SKM-1 (cell line): ENCODE measurements at regions not wholly inside any gene's neighbourhood (a gene's known extent, or its start where the extent isn't known, plus 50 kb on each side); places are given as distances from the start of the nearest gene placed in this dataset.
"Not testable (repeated sequence)": the region's sequence is repeated elsewhere in the genome, so short reads cannot be mapped to it uniquely, and the experiment has no call there.

Experiments used
- DNase-seq: peaks from one replicate; lab custom pipeline; 2025; ENCODE audit not compliant: unreplicated experiment; lab: John Stamatoyannopoulos, UW

DNA sequence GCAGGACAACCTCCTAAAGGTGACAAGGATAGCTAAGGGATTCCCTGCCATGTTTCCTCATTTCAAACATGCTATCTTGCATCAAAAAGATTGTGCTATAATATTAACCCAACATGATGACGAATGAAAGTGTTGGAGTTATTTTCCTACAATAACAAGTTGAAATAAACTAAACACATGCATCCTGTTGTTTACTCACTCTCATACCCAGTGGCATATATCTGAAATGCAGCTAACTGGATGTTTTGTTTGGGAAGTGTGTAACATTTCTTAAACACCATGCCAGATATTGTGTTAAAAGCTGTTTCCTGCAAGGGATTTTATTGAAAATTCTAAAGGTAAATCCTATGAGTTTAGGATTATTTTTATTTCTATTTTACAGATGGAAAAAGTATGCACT lies 139.6 kb downstream of the TFPI2 start:
- no peak for DNase-seq

DNA sequence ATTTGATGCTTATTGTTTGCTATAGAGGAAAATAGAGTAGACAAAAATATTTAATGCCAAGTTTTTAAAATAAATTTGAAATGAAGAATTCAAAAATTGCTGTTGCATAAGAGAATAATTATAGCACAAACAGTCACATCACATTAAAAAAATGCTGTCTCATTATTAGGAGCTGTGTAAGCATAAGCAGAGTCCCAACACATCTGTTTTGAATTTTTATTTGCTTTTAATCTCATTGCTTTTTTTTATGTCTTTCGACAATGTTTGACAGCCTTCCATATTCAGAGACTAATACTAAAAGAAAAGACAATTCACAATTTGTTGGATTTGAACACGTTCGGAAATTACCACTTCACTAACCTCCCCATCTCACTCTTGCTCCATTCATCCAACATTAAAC lies 143.5 kb downstream of the TFPI2 start:
- no peak for DNase-seq

DNA sequence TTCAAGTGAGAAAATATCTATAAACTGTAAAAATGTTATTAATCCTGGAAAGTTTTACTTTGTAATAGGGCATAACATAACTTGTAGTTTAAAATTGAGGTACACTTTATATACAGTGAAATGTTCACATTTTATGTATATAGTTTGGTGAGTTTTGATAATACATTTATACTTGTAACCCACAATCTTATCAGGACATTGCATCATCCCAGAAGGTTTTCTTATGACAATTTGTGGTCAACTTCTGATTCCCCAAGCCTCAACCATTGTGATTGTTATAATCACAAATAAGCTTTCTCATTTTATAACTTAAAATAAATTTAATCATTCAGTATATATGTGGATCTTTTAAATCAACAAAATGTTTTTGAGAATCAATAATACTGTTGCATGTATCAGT lies 151.1 kb downstream of the TFPI2 start:
- no peak for DNase-seq

DNA sequence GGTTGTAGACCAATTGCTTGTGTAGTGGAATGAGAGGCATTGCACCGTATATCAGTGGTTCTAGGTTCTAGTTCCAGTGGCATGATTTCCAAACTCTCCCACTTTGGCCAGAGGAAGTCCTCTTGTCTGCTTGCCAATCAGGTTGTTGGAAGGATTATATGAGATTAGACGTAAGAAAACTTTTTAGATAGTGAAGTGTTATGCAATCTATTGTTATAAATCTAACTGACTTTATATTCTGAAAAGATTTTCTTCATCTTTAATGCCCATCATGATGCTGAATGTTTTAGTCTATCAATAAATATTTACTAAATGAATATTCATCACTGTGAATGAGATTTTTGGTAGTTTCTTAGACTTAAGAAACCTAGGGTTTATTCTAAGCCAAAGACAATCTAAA lies 152.6 kb downstream of the TFPI2 start:
- no peak for DNase-seq

DNA sequence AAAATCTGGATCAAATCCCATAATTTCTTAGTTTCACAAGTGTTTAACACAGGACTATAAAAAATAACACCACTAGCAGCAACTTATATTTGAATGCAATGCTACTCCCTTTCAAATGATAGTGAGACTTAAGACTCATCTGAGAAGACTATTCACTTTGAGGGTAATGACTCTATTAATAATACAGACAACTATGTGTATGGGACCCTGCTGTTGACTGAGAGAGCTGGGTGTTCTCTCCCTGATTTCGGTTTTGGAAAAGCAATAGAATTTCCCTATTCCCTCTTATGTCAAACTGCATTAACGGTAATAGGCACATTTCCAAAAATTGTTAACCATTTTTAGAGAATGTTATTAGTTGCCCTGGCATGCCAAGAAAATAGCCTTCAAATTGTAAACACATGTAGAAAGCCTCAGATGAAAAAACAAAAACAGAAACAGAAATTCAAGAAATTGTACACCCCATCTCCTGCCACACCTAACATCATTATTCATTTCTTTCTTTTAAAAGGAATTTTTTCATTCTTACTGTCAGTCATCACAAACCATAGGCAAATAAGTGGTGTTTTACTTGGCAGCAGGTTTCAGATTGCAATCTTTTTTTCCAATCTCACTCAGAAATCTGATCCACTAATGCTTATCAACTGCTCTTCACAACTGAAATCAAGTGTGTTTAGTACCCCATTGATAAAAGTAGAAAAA lies 153.7 kb downstream of the TFPI2 start:
- no peak for DNase-seq

DNA sequence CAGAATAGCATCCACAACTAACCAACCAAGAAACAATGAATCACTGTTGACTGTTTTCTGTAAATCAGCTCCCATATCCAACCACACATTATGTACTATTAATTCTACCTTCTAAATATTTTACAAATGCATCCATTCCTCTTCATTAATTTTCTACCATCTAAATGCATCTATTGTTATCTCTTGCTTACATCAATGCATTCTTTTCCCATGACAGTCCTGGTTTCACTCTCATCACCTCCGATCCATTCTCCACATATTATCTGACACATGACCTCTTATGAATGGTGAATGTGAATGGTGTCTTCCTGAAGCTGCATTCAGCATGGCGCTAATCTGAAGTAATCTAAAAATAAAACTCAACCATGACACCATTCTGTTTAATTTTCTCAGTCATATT lies 153.8 kb upstream of the CALCR start:
- DNase-seq: no peak

DNA sequence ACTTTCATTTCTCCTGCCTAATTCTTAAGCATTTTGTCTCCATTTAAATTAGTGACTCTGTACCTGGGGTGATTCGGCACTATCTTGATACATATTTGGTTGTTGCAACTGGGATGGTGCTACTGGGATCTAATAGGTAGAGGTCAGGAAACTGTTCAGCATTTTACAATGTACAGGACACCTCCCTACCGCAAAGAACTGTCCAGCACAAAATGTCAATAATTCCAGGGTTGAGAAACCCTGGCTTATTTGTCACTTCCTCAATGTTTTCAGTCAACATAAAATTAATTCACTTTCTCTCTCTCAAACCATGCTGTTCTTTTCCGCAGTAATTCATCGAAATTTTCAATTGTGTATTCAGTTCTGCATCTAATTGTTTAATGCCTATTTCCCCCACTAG lies 151.4 kb upstream of the CALCR start:
- no peak for DNase-seq

DNA sequence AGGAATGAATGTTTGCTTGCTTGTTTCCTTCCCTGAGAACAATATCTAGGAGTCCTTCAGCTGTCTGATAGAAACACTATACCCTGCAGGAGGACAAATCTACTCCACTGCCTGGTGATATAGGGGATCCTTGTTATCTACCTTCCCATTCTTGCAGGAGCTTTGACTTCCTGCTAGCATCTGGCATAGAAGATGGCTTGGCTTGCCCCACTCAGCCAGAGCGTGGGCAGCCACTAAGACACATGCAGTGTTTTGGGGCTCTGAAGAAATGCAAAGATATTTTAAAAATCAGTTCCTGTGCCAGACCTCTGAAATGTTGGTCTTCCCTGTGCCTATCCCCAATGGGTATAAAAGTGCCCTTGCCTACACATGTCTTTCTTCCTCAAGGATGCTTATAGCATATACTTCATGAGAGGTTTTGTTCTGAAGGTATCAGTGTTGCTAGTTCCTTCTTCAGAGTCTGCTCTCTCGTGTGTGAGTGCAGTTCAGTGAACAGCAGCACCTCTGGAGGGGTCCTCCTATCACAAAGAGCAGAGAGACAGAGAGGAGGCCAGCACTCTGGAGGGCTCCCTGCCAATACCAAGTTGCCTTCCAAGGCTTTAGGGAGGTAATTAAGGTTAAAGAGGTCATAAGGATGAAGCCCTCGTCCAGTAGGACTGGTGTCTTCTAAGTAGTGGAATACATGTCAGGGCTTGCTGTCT lies 149.1 kb upstream of the CALCR start:
- DNase-seq: no peak

DNA sequence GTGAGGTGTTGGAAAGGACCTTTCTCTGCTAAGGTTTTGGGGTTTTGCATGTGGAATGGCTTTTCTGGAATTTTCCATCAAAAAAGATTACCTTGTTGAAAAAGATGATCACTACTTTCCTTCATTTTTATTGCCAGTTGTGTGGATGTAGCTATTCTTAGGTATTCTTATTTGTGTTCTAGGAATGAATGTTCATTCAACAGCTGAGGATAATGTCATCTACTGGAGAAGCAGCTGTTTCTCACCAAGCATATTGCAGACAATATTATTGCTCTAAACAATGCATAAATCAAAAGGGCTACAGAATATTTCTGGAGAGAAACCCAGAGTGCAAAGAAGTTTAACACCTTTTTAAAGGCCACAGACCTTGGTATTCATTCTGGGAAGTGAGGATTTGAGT lies 145.6 kb upstream of the CALCR start:
- no peak for DNase-seq

DNA sequence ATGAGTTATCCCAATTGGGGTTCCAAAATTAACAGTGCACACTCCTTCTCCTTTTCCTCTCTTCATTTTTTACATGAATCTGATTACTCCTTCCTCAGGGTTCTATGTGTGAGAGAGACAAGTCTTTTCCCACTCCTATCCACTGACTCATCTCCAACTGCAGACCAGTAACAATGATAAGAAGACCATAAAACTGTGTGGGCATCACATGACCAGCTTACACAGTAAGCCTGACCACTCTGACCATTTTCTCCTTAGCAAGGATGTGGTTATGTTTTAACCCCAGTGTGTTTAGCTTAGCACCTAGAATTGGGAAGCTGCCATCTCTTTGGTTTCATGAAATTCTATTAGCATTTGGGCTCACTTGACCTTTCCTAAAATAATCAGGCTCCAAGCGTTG lies 145.0 kb upstream of the CALCR start:
- no peak for DNase-seq

DNA sequence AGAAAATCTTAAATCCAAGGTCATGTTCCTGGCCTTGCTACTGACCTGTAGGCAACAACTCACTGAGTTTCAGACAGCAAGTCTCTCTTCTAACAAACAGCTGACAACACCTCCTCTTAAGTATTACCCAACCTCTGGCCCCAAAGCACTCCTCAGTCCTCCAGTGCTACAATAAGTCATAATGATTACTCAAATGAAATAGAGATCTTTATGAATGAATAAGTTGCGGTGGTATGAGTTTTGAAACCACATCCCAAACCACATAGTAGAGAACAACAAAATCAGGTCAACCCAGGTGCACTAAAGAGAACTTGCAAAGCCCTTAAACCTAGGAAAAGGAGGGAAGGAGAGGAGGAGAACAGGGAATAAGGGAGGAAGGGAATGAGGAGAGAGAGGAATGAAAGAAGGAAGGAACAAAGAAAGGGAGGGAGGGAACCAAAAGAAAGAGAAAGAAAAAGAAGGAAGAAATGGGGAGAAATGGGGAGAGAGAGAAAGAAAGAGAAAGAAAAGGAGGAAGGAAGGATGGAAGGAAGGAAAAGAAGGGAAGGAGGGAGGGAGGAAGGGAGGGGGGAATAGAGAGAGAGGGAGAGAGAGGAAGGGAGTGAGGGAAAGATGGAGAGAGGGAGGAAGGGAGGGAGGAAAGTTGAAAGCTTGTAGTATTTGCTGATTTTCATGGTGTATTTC lies 142.8 kb upstream of the CALCR start:
- no peak for DNase-seq

DNA sequence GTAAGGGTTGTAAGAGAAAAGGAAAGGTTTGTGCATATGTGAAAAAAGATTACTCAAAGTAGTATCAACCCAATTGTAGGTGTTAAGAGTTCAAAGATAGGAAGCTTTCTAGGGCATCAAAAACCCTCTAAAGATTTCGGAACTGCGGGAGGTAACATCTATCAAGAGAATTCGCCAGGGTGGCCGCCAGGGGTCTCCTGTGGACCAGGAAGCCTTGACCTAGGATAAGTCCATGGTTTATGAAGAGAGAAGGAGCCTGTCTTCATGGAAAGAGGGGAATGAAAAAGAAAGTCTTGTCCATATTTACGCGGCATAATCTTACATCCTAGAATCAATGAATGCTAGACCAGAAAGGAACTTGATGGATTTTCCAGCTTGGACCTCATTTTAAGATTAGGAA lies 140.7 kb upstream of the CALCR start:
- peak; percentile 11 for DNase-seq

DNA sequence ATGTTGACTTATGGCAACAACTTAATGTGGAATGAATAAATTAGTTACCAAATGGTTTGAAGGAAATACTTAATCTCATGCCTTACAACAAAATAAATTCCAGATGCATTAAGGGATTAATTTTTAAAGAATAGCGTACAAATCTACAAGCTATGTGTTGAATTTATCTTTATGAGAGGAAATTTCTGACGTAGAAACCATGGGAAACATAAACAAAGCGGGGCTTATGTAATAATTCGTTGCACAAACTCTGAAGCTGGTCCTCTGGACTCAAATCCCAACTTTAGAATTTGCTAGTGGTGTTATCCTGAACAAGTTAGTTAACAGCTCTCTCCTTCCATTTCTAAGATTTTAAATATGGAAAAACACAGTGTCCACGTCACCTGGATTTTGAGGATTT lies 137.4 kb upstream of the CALCR start:
- no peak for DNase-seq

DNA sequence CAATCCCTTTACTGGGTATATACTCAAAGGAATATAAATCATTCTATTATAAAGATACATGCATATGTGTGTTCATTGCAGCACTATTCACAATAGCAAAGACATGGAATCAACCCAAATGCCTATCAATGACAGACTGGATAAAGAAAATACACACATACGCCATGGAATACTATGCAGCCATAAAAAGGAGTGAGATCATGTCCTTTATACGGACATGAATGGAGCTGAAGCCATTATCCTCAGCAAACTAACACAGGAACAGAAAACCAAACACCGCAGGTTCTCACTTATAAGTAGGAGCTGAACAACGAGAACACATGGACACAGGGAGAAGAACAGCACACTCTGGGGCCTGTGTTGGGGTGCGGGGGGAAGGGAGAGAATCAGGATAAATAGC lies 133.7 kb upstream of the CALCR start:
- not testable (repeated sequence) for DNase-seq

DNA sequence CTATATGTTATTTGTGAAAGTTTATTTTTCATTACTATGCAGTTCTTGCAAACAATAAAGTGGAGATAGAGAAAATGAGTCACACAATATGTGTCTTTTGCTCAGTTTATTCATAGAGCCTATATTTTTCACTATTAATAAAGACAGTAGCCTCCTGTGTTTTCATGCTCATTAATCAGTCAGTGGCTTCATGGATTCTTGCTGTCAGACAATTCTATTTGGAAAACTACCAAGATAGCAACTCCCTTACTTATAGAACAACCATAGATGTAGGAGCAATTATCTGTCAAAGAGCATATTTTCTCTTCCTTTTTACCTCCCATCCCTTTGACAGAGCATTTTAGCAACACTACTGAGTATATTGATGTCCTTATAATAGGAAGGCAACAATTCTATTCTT lies 132.7 kb upstream of the CALCR start:
- no peak for DNase-seq

DNA sequence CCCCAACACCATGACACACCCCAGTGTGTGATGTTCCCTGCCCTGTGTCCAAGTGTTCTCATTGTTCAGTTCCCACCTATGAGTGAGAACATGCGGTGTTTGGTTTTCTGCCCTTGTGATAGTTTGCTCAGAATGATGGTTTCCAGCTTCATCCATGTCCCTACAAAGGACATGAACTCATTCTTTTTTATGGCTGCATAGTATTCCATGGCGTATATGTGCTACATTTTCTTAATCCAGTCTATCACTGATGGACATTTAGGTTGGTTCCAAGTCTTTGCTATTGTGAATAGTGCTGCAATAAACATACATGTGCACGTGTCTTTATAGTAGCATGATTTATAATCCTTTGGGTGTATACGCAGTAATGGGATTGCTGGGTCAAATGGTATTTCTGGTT lies 131.6 kb upstream of the CALCR start:
- not testable (repeated sequence) for DNase-seq

DNA sequence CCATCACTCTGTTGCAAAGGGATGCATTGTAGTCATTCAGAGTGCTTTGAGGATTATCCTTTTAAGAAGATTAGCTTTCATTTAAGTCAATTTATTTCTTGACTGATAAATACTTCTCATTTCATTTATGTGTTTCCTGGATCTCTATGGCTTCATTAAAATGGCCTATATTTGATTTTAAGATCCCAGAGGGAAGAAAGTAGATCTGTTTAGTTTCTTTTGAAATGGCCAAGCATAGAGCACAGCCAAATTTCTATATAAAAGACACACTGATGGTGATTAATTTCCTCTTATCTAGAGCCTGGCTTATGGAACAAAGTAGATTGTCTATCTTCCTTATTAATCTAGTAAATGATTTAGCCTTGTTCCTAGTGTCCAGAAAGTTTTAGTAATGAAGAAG lies 129.7 kb upstream of the CALCR start:
- no peak for DNase-seq

DNA sequence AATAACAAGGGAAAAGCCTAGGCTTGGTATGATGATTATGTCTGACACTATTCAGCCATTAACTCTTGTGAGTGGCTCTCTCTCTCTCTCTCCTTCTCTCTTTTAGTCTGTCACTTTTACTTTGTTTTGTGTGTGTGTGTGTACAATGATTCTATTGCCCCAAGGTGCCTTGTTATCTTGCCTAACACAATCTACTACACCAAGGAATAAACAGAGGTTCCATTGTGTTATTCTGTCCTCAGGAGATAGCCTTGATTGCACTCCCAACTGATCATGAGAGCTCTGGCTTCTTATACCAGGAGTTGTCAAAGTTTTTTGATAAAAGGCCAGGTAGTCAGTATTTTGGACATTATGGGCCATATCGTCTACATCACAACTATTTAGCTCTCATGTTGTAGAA lies 123.4 kb upstream of the CALCR start:
- no peak for DNase-seq

DNA sequence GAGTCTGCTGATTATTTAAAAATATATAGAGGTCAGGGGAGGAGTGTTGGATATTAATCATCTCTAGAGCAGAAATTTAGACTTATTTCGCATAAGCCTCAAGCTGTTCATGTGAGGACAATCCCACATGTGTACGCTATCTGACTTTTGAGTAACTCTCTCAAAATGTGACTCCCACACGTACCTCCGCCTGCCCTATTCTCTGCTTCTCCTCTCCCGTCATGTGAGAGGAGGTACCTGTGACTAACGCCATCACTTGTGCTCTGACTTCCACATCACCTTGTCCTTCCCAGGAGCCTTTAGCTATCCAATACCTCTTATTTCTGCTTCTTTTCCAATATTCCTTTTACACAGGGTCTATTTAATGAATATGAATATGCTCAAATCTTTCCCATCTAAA lies 119.3 kb upstream of the CALCR start:
- DNase-seq: no peak

DNA sequence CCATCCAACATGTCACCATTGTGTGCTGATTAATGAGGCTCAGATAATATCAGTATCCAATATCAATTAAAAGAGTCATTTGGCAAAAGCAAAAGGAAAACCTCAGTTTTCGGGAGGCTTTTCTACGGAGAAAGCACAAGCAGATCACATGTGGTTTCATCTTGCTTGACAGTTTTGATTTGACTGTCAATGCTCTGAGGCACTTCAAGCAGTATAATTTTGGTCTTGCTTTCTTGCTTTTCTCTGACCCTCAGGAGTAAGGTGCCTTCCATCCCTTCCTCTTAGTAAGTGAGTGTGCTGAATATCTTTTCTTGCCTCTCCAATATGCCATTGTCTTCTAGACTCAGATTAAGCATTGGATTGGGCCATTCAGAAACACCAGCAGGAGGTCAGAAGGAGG lies 115.5 kb upstream of the CALCR start:
- no peak for DNase-seq

DNA sequence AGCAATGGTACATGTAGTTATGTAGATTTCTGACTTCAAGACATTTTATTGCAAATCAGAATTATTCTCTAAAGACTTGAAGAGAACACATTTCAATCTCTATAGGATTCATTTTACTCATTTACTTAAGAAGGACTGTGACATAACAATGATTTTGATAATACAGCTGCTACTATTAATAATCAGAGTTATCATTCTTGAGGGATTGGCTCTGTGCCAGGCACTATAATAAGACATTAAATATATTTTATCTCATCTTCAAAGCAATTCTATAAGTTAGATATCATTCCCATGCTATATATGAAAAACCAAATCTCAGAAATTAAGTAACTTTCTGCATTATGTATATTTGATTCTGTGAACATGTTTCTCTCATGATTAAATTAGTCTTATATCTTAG lies 103.7 kb upstream of the CALCR start:
- DNase-seq: no peak

DNA sequence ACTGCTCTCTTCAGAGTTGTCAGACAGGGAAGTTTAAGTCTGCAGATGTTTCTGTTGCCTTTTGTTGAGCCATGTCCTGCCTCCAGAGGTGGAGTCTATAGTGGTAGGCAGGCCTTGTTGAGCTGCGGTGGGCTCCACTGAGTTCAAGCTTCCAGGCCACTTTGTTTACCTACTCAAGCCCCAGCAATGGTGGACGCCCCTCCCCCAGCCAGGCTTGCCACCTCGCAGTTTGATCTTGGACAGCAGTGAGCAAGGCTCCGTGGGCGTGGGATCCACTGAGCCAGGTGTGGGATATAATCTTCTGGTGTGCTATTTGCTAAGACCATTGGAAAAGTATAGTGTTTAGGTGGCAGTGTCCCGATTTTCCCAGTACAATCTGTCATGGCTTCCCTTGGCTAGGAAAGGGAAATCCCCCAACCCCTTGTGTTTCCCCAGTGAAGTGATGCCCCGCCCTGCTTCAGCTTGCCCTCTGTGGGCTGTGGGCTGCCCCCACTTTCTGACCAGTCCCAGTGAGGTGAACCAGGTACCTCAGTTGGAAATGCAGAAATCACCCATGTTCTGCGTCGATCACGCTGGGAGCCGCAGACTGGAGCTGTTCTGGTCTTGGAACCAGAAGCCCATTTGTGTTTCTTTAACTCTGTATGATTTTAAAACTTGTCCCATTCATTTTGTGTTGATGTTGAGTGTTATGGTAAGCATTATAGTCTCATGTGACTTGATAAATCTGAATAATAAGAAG lies 89.2 kb upstream of the CALCR start:
- no peak for DNase-seq
